Left ventricle myocardium inferior (tissue), 1 donor: ENCODE measurements at regions not wholly inside any gene's neighbourhood (a gene's known extent, or its start where the extent isn't known, plus 50 kb on each side); places are given as distances from the start of the nearest gene placed in this dataset.

Experiments used
- DNase-seq: peaks from one replicate; pipeline ENCODE4 v3.0.0-alpha.2; 2020
- H3K27ac ChIP-seq: fragments of 200-600 bp; replicated peaks from 2 replicates; pipeline ENCODE4 v1.8.0; 2021
- H3K27me3 ChIP-seq: fragments of 200-600 bp; 2 replicates; pipeline ENCODE4 v1.8.0; 2021; ENCODE audit warnings: low read depth
- H3K36me3 ChIP-seq: fragments of 200-600 bp; 2 replicates; pipeline ENCODE4 v1.8.0; 2021
- H3K4me1 ChIP-seq: fragments of 200-600 bp; 2 replicates; pipeline ENCODE4 v1.8.0; 2021
- H3K4me3 ChIP-seq: fragments of 200-600 bp; 2 replicates; pipeline ENCODE4 v1.8.0; 2021; ENCODE audit warnings: mild to moderate bottlenecking, moderate library complexity
- H3K9me3 ChIP-seq: fragments of 200-600 bp; replicated peaks from 2 replicates; pipeline ENCODE4 v1.8.0; 2021
- CTCF ChIP-seq: fragments of 200-600 bp; IDR thresholded peaks from 2 replicates; pipeline ENCODE4 v1.8.0; 2021; ENCODE audit warnings: antibody characterized with exemption, mild to moderate bottlenecking, borderline replicate concordance
- intact Hi-C: fragments of 100-400 bp; cut with micrococcal nuclease; formaldehyde crosslinking; loops from one replicate; pipeline ENCODE4 v1.11.0; 2022
- donor health status: DM: no; HTN: yes; CAD: no; lungs with severe emphysema.

GRCh38 chr7:156095908-156096539, 283.8 kb upstream of the SHH start:
- no peaks in the 10 kb centered on the region for H3K9me3 ChIP-seq
- H3K36me3 ChIP-seq: no peaks in the 10 kb centered on the region
- intact Hi-C loops: no loop called here
- H3K4me1 ChIP-seq: no peaks in the 10 kb centered on the region
- no peak for TF ChIP-seq CTCF
- no peak for DNase-seq
- H3K4me3 ChIP-seq: no peak overlapping the region
- H3K27me3 ChIP-seq: peaks cover 72% of the 10 kb centered on the region
- H3K27ac ChIP-seq: no peak overlapping the region

GRCh38 chr7:156094350-156095146, 282.3 kb upstream of the SHH start:
- Histone ChIP-seq H3K27ac (no peak overlapping the region), H3K27me3 (peaks cover 74% of the 10 kb centered on the region), H3K36me3 (no peaks in the 10 kb centered on the region), H3K4me3 (no peak overlapping the region), H3K4me1 (no peaks in the 10 kb centered on the region), H3K9me3 (no peaks in the 10 kb centered on the region)
- DNase-seq: no peak
- intact Hi-C loops: no loop called here
- TF ChIP-seq CTCF: no peak

- intact Hi-C loops: no loop called here
- no peaks in the 10 kb centered on the region for H3K4me1 ChIP-seq
- peaks cover 89% of the 10 kb centered on the region for H3K27me3 ChIP-seq
- DNase-seq: no peak
- no peak overlapping the region for H3K27ac ChIP-seq
- TF ChIP-seq CTCF: no peak
- no peak overlapping the region for H3K4me3 ChIP-seq
- H3K9me3 ChIP-seq: no peaks in the 10 kb centered on the region
- no peaks in the 10 kb centered on the region for H3K36me3 ChIP-seq
These were observed 280.0 kb upstream of the SHH start for GRCh38 chr7:156092307-156092706.

GRCh38 chr7:156091519-156092080, 279.3 kb upstream of the SHH start:
- Histone ChIP-seq H3K27me3 (peaks cover 87% of the 10 kb centered on the region), H3K9me3 (no peaks in the 10 kb centered on the region), H3K36me3 (no peaks in the 10 kb centered on the region), H3K27ac (no peak overlapping the region), H3K4me3 (no peak overlapping the region), H3K4me1 (no peaks in the 10 kb centered on the region)
- TF ChIP-seq CTCF: no peak
- intact Hi-C loops: no loop called here
- DNase-seq: no peak

- TF ChIP-seq CTCF: no peak
- Histone ChIP-seq H3K4me3 (no peak overlapping the region), H3K4me1 (no peaks in the 10 kb centered on the region), H3K36me3 (no peaks in the 10 kb centered on the region), H3K27me3 (peaks cover 82% of the 10 kb centered on the region), H3K9me3 (no peaks in the 10 kb centered on the region), H3K27ac (no peak overlapping the region)
- intact Hi-C loops: no loop called here
- DNase-seq: no peak
These were observed 278.7 kb upstream of the SHH start for GRCh38 chr7:156090988-156091387.
